PFSK-1 (cell line): ENCODE measurements at regions not wholly inside any gene's neighbourhood (a gene's known extent, or its start where the extent isn't known, plus 50 kb on each side); places are given as distances from the start of the nearest gene placed in this dataset.

ENCODE experiments used
- FOXP2 ChIP-seq: optimal IDR thresholded peaks from 2 replicates; pipeline ENCODE3; 2011; ENCODE audit warnings: borderline replicate concordance, control low read depth, inconsistent platforms; ENCODE audit not compliant: insufficient read depth; ENCODE audit errors: extremely low read length, extremely low read depth
- POLR2AphosphoS5 ChIP-seq: IDR thresholded peaks from 2 replicates; pipeline ENCODE4 v1.6.1; 2012; ENCODE audit warnings: low read depth, mild to moderate bottlenecking, control low read depth, low read length, moderate library complexity
- REST ChIP-seq, 2 experiments: IDR thresholded peaks; 2 replicates each; pipeline versions ENCODE4 v1.6.1 to v1.8.0; 2011 to 2012; ENCODE audit warnings: low read depth in 2 of 2, low read length in 2 of 2, control low read depth in 1 of 2, inconsistent platforms in 1 of 2, mild to moderate bottlenecking in 1 of 2, moderate library complexity in 1 of 2; ENCODE audit not compliant: insufficient read depth in 1 of 2
- SIN3A ChIP-seq: IDR thresholded peaks from 2 replicates; pipeline ENCODE4 v1.6.1; 2012; ENCODE audit warnings: mild to moderate bottlenecking, low read length, moderate library complexity, borderline replicate concordance; ENCODE audit not compliant: insufficient read depth
- TAF1 ChIP-seq: IDR thresholded peaks from 2 replicates; pipeline ENCODE4 v1.6.1; 2012; ENCODE audit warnings: low read length, control low read depth, borderline replicate concordance; ENCODE audit not compliant: insufficient read depth

GRCh38 chr21:28332796-28333195 lies 659.9 kb downstream of the LTN1 start:
- TF ChIP-seq SIN3A (no peak), FOXP2 (no peak), POLR2AphosphoS5 (no peak), REST (IDR thresholded peaks at IDR 0.05; ENCODE audit: insufficient read depth in 1 of 2, low read depth in 2 of 2, low read length in 2 of 2) (no peak), TAF1 (no peak)

- no peak for TF ChIP-seq REST (IDR thresholded peaks at IDR 0.05; ENCODE audit: insufficient read depth in 1 of 2, low read depth in 2 of 2, low read length in 2 of 2)
- TF ChIP-seq SIN3A: no peak
- no peak for TF ChIP-seq POLR2AphosphoS5
Measured at GRCh38 chr21:28325618-28326017, 667.1 kb downstream of the LTN1 start.

GRCh38 chr21:28324690-28325089 lies 668.0 kb downstream of the LTN1 start:
- no peak for TF ChIP-seq SIN3A
- no peak for TF ChIP-seq POLR2AphosphoS5

GRCh38 chr21:28317177-28317950 lies 675.3 kb downstream of the LTN1 start:
- TF ChIP-seq TAF1 (no peak), SIN3A (no peak), POLR2AphosphoS5 (no peak), FOXP2 (no peak), REST (IDR thresholded peaks at IDR 0.05; ENCODE audit: insufficient read depth in 1 of 2, low read depth in 2 of 2, low read length in 2 of 2) (no peak)

GRCh38 chr21:28311411-28312190 lies 681.1 kb downstream of the LTN1 start:
- TF ChIP-seq SIN3A: no peak
- no peak for TF ChIP-seq POLR2AphosphoS5
- TF ChIP-seq TAF1: no peak
- no peak for TF ChIP-seq REST (IDR thresholded peaks at IDR 0.05; ENCODE audit: insufficient read depth in 1 of 2, low read depth in 2 of 2, low read length in 2 of 2)
- TF ChIP-seq FOXP2: no peak
